GM23338 (cell line): ENCODE measurements at regions not wholly inside any gene's neighbourhood (a gene's known extent, or its start where the extent isn't known, plus 50 kb on each side); places are given as distances from the start of the nearest gene placed in this dataset.
A peak's percentile ranks its signal among the peaks of the same experiment; 100 is the strongest.

Experiments used
- ATAC-seq: fragments of 200-7000 bp; cut with Tn5 transposase; 3 replicates; pipeline ENCODE4 v1.9.1; 2020
- DNase-seq: peaks from one replicate; pipeline ENCODE4 v3.0.0-alpha.2; 2015; ENCODE audit warnings: low spot score
- H2AFZ ChIP-seq: fragments of 200-600 bp; sonication (generic); 2 replicates; pipeline ENCODE4 v1.8.0; 2016; ENCODE audit warnings: antibody characterized with exemption, mild to moderate bottlenecking, moderate library complexity
- H3F3A ChIP-seq: fragments of 200-600 bp; sonication (generic); replicated peaks from 2 replicates; pipeline ENCODE4 v1.8.0; 2017; ENCODE audit warnings: antibody characterized with exemption, mixed run types, low read depth
- H3K27ac ChIP-seq: fragments of 200-600 bp; sonication (generic); 2 replicates; pipeline ENCODE4 v1.6.1; 2016; ENCODE audit warnings: low read depth
- H3K27me3 ChIP-seq: fragments of 200-600 bp; sonication (generic); 2 replicates; pipeline ENCODE4 v1.8.0; 2016; ENCODE audit warnings: mild to moderate bottlenecking, mixed run types, moderate library complexity; ENCODE audit not compliant: insufficient read depth
- H3K36me3 ChIP-seq: fragments of 200-600 bp; sonication (generic); 2 replicates; pipeline ENCODE4 v1.8.0; 2016; ENCODE audit warnings: mild to moderate bottlenecking; ENCODE audit not compliant: insufficient read depth
- H3K4me1 ChIP-seq: fragments of 200-600 bp; sonication (generic); 2 replicates; pipeline ENCODE4 v1.8.0; 2016; ENCODE audit warnings: mild to moderate bottlenecking, moderate library complexity; ENCODE audit not compliant: insufficient read depth
- H3K4me2 ChIP-seq: fragments of 200-600 bp; sonication (generic); 2 replicates; pipeline ENCODE4 v1.7.1; 2017; ENCODE audit warnings: mixed run types
- H3K4me3 ChIP-seq: fragments of 200-600 bp; sonication (generic); 2 replicates; pipeline ENCODE4 v1.6.1; 2016; ENCODE audit warnings: mixed run types
- H3K79me2 ChIP-seq: fragments of 200-600 bp; sonication (generic); replicated peaks from 2 replicates; pipeline ENCODE4 v1.8.0; 2017; ENCODE audit warnings: mild to moderate bottlenecking; ENCODE audit not compliant: insufficient read depth
- H3K9me2 ChIP-seq: fragments of 200-600 bp; sonication (generic); 2 replicates; pipeline ENCODE4 v1.8.0; 2017; ENCODE audit not compliant: insufficient read depth
- H4K20me1 ChIP-seq: fragments of 200-600 bp; sonication (generic); replicated peaks from 2 replicates; pipeline ENCODE4 v1.8.0; 2017; ENCODE audit warnings: mild to moderate bottlenecking; ENCODE audit not compliant: insufficient read depth
- H3K27ac Mint-ChIP-seq: 2 replicates; pipeline ENCODE4 v1.8.0; 2020; ENCODE audit warnings: inconsistent platforms, mild to moderate bottlenecking, moderate library complexity, mixed read lengths
- H3K27me3 Mint-ChIP-seq: 3 replicates; pipeline ENCODE4 v1.8.0; 2022; ENCODE audit warnings: low read depth, mild to moderate bottlenecking, moderate library complexity, mixed read lengths, inconsistent platforms; ENCODE audit not compliant: insufficient read depth, poor library complexity
- H3K36me3 Mint-ChIP-seq: 3 replicates; pipeline ENCODE4 v1.8.0; 2021; ENCODE audit warnings: low read depth, mild to moderate bottlenecking, inconsistent platforms, moderate library complexity, mixed read lengths
- H3K4me1 Mint-ChIP-seq: 3 replicates; pipeline ENCODE4 v1.8.0; 2020; ENCODE audit warnings: mild to moderate bottlenecking, inconsistent platforms, mixed read lengths
- H3K4me3 Mint-ChIP-seq: 3 replicates; pipeline ENCODE4 v1.8.0; 2021; ENCODE audit warnings: moderate library complexity, mild to moderate bottlenecking, inconsistent platforms, mixed read lengths
- H3K9me3 Mint-ChIP-seq: 3 replicates; pipeline ENCODE4 v1.8.0; 2020; ENCODE audit warnings: moderate library complexity, mild to moderate bottlenecking, inconsistent platforms, mixed read lengths
- EZH2 ChIP-seq: fragments of 200-600 bp; sonication (generic); IDR thresholded peaks from one replicate; pipeline ENCODE4 v1.8.0; 2017; ENCODE audit warnings: antibody characterized with exemption, mild to moderate bottlenecking, low read depth; ENCODE audit not compliant: unreplicated experiment
- EZH2phosphoT487 ChIP-seq: fragments of 200-600 bp; sonication (generic); IDR thresholded peaks from one replicate; pipeline ENCODE4 v1.8.1; 2018; ENCODE audit warnings: antibody characterized with exemption; ENCODE audit not compliant: unreplicated experiment
- JUNB ChIP-seq: IDR thresholded peaks from one replicate; pipeline ENCODE4 v1.6.1; 2016; ENCODE audit warnings: antibody characterized with exemption; ENCODE audit not compliant: unreplicated experiment
- POLR2AphosphoS5 ChIP-seq: IDR thresholded peaks from 2 replicates; pipeline ENCODE4 v1.6.1; 2016; ENCODE audit warnings: antibody characterized with exemption, low read depth
- STAT1 ChIP-seq: IDR thresholded peaks from one replicate; pipeline ENCODE4 v1.6.1; 2016; ENCODE audit warnings: antibody characterized with exemption; ENCODE audit not compliant: unreplicated experiment
- ZNF114 ChIP-seq: fragments of 250-450 bp; sonication (Bioruptor Pico); IDR thresholded peaks from 2 replicates; pipeline ENCODE4 v1.5.0; 2020; ENCODE audit warnings: mild to moderate bottlenecking, moderate library complexity
- ZNF331 ChIP-seq: fragments of 250-450 bp; sonication (Bioruptor Pico); IDR thresholded peaks from 2 replicates; pipeline ENCODE4 v1.5.0; 2020; ENCODE audit warnings: low read depth, mild to moderate bottlenecking, moderate library complexity
- TF ChIP-seq, protein P1 (sequence below): IDR thresholded peaks from 2 replicates; pipeline ENCODE4 v1.6.1; 2016; ENCODE audit warnings: antibody characterized with exemption
- TF ChIP-seq, protein P2 (sequence below): fragments of 250-450 bp; sonication (Bioruptor Pico); IDR thresholded peaks from 2 replicates; pipeline ENCODE4 v1.5.0; 2020; ENCODE audit warnings: mild to moderate bottlenecking, moderate library complexity

DNA sequence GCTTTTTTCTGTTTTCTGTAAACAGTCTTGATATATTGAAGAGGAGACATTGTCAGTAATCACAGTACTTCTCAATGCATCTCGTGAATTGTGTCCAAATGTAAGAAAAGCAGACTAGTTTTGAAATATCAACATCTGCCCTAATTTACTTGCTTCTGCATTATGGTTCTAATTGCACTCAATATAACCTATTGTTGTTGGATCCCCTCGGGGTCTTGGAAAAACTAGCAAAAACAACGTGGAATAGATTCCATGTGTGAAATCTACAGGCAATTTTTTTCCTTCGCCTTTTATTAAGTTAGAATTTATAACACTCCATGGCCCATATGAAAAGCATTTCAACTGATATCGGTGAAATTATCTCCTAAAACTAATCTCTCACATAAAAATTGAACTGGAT, 236.5 kb downstream of the TTLL7 start:
- Mint-ChIP-seq H3K27me3 (no peaks in the 10 kb centered on the region), H3K27ac (no peak overlapping the region), H3K36me3 (no peaks in the 10 kb centered on the region), H3K9me3 (no peaks in the 10 kb centered on the region), H3K4me1 (peaks cover 17% of the 10 kb centered on the region), H3K4me3 (no peak overlapping the region)
- TF ChIP-seq ZNF331 = no peak
- H3K27me3 ChIP-seq = no peaks in the 10 kb centered on the region
- H3K4me2 ChIP-seq = no peak overlapping the region
- no peak overlapping the region for H2AFZ ChIP-seq
- no peak overlapping the region for H3K27ac ChIP-seq
- no peaks in the 10 kb centered on the region for H3K9me2 ChIP-seq
- H3K36me3 ChIP-seq = no peaks in the 10 kb centered on the region
- DNase-seq (no peak), ATAC-seq (no peak)
- no peaks in the 10 kb centered on the region for H3K4me1 ChIP-seq
- H3K4me3 ChIP-seq = no peak overlapping the region
- no peaks in the 10 kb centered on the region for H3F3A ChIP-seq
- H3K79me2 ChIP-seq = no peaks in the 10 kb centered on the region
- H4K20me1 ChIP-seq = no peaks in the 10 kb centered on the region

DNA sequence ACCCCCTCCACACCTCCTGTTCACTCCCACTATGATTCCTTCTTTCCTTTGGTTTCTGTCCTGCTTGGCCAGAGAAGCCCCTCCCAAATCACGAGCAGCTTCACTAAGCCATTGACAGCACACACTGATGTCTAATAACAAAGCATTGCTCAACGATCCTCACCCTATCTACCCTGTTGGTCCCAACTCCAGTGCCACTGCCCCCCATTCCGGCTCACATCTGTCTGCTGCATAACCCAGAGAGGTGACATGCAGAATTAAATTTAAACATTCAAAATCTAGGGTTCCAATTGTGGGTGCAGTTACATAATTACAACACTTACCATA, 236.9 kb downstream of the TTLL7 start:
- H3K9me2 ChIP-seq = no peaks in the 10 kb centered on the region
- Mint-ChIP-seq H3K4me3 (no peak overlapping the region), H3K4me1 (peaks cover 17% of the 10 kb centered on the region), H3K27ac (0 out of 2 replicates have a peak overlapping the region, but pooled peaks have one; percentile 7), H3K27me3 (no peaks in the 10 kb centered on the region), H3K9me3 (no peaks in the 10 kb centered on the region), H3K36me3 (no peaks in the 10 kb centered on the region)
- no peaks in the 10 kb centered on the region for H3K36me3 ChIP-seq
- no peak overlapping the region for H3K4me3 ChIP-seq
- H4K20me1 ChIP-seq = no peaks in the 10 kb centered on the region
- H3K27me3 ChIP-seq = no peaks in the 10 kb centered on the region
- H3K4me1 ChIP-seq = no peaks in the 10 kb centered on the region
- no peak for TF ChIP-seq ZNF114 (CRISPR knock-in tag)
- TF ChIP-seq, protein P1, sequence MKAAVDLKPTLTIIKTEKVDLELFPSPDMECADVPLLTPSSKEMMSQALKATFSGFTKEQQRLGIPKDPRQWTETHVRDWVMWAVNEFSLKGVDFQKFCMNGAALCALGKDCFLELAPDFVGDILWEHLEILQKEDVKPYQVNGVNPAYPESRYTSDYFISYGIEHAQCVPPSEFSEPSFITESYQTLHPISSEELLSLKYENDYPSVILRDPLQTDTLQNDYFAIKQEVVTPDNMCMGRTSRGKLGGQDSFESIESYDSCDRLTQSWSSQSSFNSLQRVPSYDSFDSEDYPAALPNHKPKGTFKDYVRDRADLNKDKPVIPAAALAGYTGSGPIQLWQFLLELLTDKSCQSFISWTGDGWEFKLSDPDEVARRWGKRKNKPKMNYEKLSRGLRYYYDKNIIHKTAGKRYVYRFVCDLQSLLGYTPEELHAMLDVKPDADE = no peak
- no peak for TF ChIP-seq JUNB
- TF ChIP-seq, protein P2, sequence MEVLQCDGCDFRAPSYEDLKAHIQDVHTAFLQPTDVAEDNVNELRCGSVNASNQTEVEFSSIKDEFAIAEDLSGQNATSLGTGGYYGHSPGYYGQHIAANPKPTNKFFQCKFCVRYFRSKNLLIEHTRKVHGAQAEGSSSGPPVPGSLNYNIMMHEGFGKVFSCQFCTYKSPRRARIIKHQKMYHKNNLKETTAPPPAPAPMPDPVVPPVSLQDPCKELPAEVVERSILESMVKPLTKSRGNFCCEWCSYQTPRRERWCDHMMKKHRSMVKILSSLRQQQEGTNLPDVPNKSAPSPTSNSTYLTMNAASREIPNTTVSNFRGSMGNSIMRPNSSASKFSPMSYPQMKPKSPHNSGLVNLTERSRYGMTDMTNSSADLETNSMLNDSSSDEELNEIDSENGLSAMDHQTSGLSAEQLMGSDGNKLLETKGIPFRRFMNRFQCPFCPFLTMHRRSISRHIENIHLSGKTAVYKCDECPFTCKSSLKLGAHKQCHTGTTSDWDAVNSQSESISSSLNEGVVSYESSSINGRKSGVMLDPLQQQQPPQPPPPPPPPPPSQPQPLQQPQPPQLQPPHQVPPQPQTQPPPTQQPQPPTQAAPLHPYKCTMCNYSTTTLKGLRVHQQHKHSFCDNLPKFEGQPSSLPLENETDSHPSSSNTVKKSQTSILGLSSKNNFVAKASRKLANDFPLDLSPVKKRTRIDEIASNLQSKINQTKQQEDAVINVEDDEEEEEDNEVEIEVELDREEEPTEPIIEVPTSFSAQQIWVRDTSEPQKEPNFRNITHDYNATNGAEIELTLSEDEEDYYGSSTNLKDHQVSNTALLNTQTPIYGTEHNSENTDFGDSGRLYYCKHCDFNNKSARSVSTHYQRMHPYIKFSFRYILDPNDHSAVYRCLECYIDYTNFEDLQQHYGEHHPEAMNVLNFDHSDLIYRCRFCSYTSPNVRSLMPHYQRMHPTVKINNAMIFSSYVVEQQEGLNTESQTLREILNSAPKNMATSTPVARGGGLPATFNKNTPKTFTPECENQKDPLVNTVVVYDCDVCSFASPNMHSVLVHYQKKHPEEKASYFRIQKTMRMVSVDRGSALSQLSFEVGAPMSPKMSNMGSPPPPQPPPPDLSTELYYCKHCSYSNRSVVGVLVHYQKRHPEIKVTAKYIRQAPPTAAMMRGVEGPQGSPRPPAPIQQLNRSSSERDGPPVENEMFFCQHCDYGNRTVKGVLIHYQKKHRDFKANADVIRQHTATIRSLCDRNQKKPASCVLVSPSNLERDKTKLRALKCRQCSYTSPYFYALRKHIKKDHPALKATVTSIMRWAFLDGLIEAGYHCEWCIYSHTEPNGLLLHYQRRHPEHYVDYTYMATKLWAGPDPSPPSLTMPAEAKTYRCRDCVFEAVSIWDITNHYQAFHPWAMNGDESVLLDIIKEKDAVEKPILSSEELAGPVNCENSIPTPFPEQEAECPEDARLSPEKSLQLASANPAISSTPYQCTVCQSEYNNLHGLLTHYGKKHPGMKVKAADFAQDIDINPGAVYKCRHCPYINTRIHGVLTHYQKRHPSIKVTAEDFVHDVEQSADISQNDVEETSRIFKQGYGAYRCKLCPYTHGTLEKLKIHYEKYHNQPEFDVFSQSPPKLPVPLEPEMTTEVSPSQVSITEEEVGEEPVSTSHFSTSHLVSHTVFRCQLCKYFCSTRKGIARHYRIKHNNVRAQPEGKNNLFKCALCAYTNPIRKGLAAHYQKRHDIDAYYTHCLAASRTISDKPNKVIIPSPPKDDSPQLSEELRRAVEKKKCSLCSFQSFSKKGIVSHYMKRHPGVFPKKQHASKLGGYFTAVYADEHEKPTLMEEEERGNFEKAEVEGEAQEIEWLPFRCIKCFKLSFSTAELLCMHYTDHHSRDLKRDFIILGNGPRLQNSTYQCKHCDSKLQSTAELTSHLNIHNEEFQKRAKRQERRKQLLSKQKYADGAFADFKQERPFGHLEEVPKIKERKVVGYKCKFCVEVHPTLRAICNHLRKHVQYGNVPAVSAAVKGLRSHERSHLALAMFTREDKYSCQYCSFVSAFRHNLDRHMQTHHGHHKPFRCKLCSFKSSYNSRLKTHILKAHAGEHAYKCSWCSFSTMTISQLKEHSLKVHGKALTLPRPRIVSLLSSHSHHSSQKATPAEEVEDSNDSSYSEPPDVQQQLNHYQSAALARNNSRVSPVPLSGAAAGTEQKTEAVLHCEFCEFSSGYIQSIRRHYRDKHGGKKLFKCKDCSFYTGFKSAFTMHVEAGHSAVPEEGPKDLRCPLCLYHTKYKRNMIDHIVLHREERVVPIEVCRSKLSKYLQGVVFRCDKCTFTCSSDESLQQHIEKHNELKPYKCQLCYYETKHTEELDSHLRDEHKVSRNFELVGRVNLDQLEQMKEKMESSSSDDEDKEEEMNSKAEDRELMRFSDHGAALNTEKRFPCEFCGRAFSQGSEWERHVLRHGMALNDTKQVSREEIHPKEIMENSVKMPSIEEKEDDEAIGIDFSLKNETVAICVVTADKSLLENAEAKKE = no peak
- no peak for TF ChIP-seq EZH2phosphoT487
- no peak for TF ChIP-seq POLR2AphosphoS5
- no peak for TF ChIP-seq EZH2
- TF ChIP-seq STAT1 = no peak
- ATAC-seq (no peak), DNase-seq (no peak)
- no peaks in the 10 kb centered on the region for H3K79me2 ChIP-seq
- H2AFZ ChIP-seq = peak overlapping the region; percentile 28; the same call in 1 of the 2 replicates
- H3F3A ChIP-seq = no peaks in the 10 kb centered on the region
- no peak overlapping the region for H3K27ac ChIP-seq
- no peak overlapping the region for H3K4me2 ChIP-seq
